Hepatocyte (in vitro differentiated cells): ENCODE measurements at regions not wholly inside any gene's neighbourhood (a gene's known extent, or its start where the extent isn't known, plus 50 kb on each side); places are given as distances from the start of the nearest gene placed in this dataset.

ENCODE experiments used
- CTCF ChIP-seq: fragments of 200-600 bp; sonication (generic); IDR thresholded peaks from 2 replicates; pipeline ENCODE4 v1.5.1; 2016; ENCODE audit warnings: antibody characterized with exemption, mild to moderate bottlenecking; ENCODE audit not compliant: poor library complexity
- EZH2 ChIP-seq: fragments of 200-600 bp; sonication (generic); IDR thresholded peaks from 2 replicates; pipeline ENCODE4 v1.6.1; 2016; ENCODE audit warnings: antibody characterized with exemption, mild to moderate bottlenecking, borderline replicate concordance

- TF ChIP-seq CTCF (no peak), EZH2 (no peak)
Observed at GRCh38 chr4:181756451-181757095, 486.6 kb upstream of the TENM3 start.
